ENCODE measurements at regions not wholly inside any gene's neighbourhood (a gene's known extent, or its start where the extent isn't known, plus 50 kb on each side); places are given as distances from the start of the nearest gene placed in this dataset.

- Histone ChIP-seq H3K4me1 (ENCODE audit: control insufficient read depth, extremely low read depth, insufficient read depth, low read length) (no peaks in the 10 kb centered on the region), H3K36me3 (ENCODE audit: control insufficient read depth in 2 of 2, extremely low read depth in 1 of 2, insufficient read depth in 2 of 2, low read length in 2 of 2) (no peaks in the 10 kb centered on the region), H3K9me1 (ENCODE audit: control insufficient read depth, extremely low read depth, insufficient read depth, low read length) (no peaks in the 10 kb centered on the region), H3K79me2 (ENCODE audit: control insufficient read depth, insufficient read depth, low read length) (no peaks in the 10 kb centered on the region), H3K9ac (ENCODE audit: control insufficient read depth, extremely low read depth, insufficient read depth, low read length) (no peak overlapping the region), H3K9me3 (ENCODE audit: control insufficient read depth, low read depth, low read length) (no peaks in the 10 kb centered on the region), H2AFZ (ENCODE audit: control insufficient read depth, low read length) (no peak overlapping the region), H3K27me3 (ENCODE audit: control insufficient read depth, extremely low read depth, insufficient read depth, low read length) (no peaks in the 10 kb centered on the region), H3K27ac (ENCODE audit: control insufficient read depth, insufficient read depth, low read length) (no peak overlapping the region), H3K4me2 (ENCODE audit: control insufficient read depth, extremely low read depth, insufficient read depth, low read depth, low read length) (no peak overlapping the region), H4K20me1 (ENCODE audit: control insufficient read depth, extremely low read depth, insufficient read depth, low read length) (no peaks in the 10 kb centered on the region), H3K4me3 (ENCODE audit: control insufficient read depth in 2 of 3, extremely low read depth in 1 of 3, insufficient read depth in 2 of 3, low read depth in 1 of 3, low read length in 3 of 3) (no peak overlapping the region)
- FAIRE-seq: no peak
- dilution Hi-C loops (cut with MboI; ENCODE audit: extremely low pct_ligation_motif_present, low sequenced_read_pairs): no loop called here
- TF ChIP-seq EZH2 (IDR thresholded peaks at IDR 0.05; ENCODE audit: low read length): no peak
- TF ChIP-seq, protein P1, sequence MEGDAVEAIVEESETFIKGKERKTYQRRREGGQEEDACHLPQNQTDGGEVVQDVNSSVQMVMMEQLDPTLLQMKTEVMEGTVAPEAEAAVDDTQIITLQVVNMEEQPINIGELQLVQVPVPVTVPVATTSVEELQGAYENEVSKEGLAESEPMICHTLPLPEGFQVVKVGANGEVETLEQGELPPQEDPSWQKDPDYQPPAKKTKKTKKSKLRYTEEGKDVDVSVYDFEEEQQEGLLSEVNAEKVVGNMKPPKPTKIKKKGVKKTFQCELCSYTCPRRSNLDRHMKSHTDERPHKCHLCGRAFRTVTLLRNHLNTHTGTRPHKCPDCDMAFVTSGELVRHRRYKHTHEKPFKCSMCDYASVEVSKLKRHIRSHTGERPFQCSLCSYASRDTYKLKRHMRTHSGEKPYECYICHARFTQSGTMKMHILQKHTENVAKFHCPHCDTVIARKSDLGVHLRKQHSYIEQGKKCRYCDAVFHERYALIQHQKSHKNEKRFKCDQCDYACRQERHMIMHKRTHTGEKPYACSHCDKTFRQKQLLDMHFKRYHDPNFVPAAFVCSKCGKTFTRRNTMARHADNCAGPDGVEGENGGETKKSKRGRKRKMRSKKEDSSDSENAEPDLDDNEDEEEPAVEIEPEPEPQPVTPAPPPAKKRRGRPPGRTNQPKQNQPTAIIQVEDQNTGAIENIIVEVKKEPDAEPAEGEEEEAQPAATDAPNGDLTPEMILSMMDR (optimal IDR thresholded peaks at IDR 0.05 in 1 of 3, IDR thresholded peaks at IDR 0.05 in 1 of 3, conservative IDR thresholded peaks at IDR 0.05 in 1 of 3; ENCODE audit: extremely low read depth in 1 of 3, insufficient read depth in 2 of 3, low read length in 3 of 3): no peak
- no peak for DNase-seq (ENCODE audit: low read depth, low spot score)
Measured at GRCh38 chr11:31881825-31882224, 70.7 kb upstream of the PAX6 start.

GRCh38 chr11:31879681-31880080 is 68.6 kb upstream of the PAX6 start:
- Histone ChIP-seq H3K79me2 (ENCODE audit: control insufficient read depth, insufficient read depth, low read length) (no peaks in the 10 kb centered on the region), H4K20me1 (ENCODE audit: control insufficient read depth, extremely low read depth, insufficient read depth, low read length) (no peaks in the 10 kb centered on the region), H3K27me3 (ENCODE audit: control insufficient read depth, extremely low read depth, insufficient read depth, low read length) (peaks cover 2% of the 10 kb centered on the region), H3K4me2 (ENCODE audit: control insufficient read depth, extremely low read depth, insufficient read depth, low read depth, low read length) (no peak overlapping the region), H3K27ac (ENCODE audit: control insufficient read depth, insufficient read depth, low read length) (no peak overlapping the region), H3K9ac (ENCODE audit: control insufficient read depth, extremely low read depth, insufficient read depth, low read length) (no peak overlapping the region), H3K9me1 (ENCODE audit: control insufficient read depth, extremely low read depth, insufficient read depth, low read length) (no peaks in the 10 kb centered on the region), H3K36me3 (ENCODE audit: control insufficient read depth in 2 of 2, extremely low read depth in 1 of 2, insufficient read depth in 2 of 2, low read length in 2 of 2) (no peaks in the 10 kb centered on the region), H3K4me1 (ENCODE audit: control insufficient read depth, extremely low read depth, insufficient read depth, low read length) (no peaks in the 10 kb centered on the region), H2AFZ (ENCODE audit: control insufficient read depth, low read length) (no peak overlapping the region), H3K9me3 (ENCODE audit: control insufficient read depth, low read depth, low read length) (no peaks in the 10 kb centered on the region), H3K4me3 (ENCODE audit: control insufficient read depth in 2 of 3, extremely low read depth in 1 of 3, insufficient read depth in 2 of 3, low read depth in 1 of 3, low read length in 3 of 3) (no peak overlapping the region)
- dilution Hi-C loops (cut with MboI; ENCODE audit: extremely low pct_ligation_motif_present, low sequenced_read_pairs): no loop called here
- FAIRE-seq (no peak), DNase-seq (ENCODE audit: low read depth, low spot score) (no peak)
- TF ChIP-seq, protein P1 (optimal IDR thresholded peaks at IDR 0.05 in 1 of 3, IDR thresholded peaks at IDR 0.05 in 1 of 3, conservative IDR thresholded peaks at IDR 0.05 in 1 of 3; ENCODE audit: extremely low read depth in 1 of 3, insufficient read depth in 2 of 3, low read length in 3 of 3): no peak
- no peak for TF ChIP-seq EZH2 (IDR thresholded peaks at IDR 0.05; ENCODE audit: low read length)
